GM06990 (cell line): ENCODE measurements at regions not wholly inside any gene's neighbourhood (a gene's known extent, or its start where the extent isn't known, plus 50 kb on each side); places are given as distances from the start of the nearest gene placed in this dataset.

Experiments
- DNase-seq: peaks from one replicate; pipeline ENCODE4 v3.0.0-alpha.2; 2011; ENCODE audit not compliant: insufficient read length; ENCODE audit errors: extremely low read depth
- H3K27me3 ChIP-seq: replicated peaks from 2 replicates; pipeline ENCODE4 v1.6.0; 2011; ENCODE audit warnings: low read length; ENCODE audit not compliant: control insufficient read depth, insufficient read depth
- H3K36me3 ChIP-seq: 2 replicates; pipeline ENCODE4 v1.5.1; 2011; ENCODE audit warnings: low read length; ENCODE audit not compliant: control insufficient read depth, insufficient read depth
- H3K4me3 ChIP-seq: replicated peaks from 2 replicates; pipeline ENCODE4 v1.5.1; 2011; ENCODE audit warnings: low read depth, mild to moderate bottlenecking, control low read depth, low read length
- TF ChIP-seq, protein P1 (sequence below): IDR thresholded peaks from 2 replicates; pipeline ENCODE4 v1.5.1; 2011; ENCODE audit warnings: low read length, control low read depth, mild to moderate bottlenecking, inconsistent platforms; ENCODE audit not compliant: insufficient read depth, poor library complexity, severe bottlenecking

DNA sequence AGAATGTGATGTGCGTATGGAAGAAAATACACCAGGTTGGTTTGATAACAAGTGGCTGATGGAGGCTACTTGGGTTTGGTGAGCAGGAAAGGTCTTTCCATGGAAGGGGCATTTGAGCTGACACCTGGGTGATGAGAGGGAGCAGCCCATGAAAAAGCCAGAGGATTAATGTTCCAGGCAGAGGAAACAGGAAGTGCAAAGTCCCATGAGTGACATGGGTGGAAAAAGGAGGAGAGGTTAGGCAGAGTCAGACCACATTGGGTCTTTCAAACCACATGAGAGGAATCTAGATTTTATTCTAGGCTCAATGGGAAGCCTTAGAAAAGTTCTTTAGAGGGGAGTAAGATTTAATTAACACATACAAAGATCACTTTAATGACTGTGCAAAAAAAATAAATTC, 195.7 kb downstream of the LRATD1 start:
- TF ChIP-seq, protein P1, sequence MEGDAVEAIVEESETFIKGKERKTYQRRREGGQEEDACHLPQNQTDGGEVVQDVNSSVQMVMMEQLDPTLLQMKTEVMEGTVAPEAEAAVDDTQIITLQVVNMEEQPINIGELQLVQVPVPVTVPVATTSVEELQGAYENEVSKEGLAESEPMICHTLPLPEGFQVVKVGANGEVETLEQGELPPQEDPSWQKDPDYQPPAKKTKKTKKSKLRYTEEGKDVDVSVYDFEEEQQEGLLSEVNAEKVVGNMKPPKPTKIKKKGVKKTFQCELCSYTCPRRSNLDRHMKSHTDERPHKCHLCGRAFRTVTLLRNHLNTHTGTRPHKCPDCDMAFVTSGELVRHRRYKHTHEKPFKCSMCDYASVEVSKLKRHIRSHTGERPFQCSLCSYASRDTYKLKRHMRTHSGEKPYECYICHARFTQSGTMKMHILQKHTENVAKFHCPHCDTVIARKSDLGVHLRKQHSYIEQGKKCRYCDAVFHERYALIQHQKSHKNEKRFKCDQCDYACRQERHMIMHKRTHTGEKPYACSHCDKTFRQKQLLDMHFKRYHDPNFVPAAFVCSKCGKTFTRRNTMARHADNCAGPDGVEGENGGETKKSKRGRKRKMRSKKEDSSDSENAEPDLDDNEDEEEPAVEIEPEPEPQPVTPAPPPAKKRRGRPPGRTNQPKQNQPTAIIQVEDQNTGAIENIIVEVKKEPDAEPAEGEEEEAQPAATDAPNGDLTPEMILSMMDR, result no peak
- Histone ChIP-seq H3K27me3 (no peaks in the 10 kb centered on the region), H3K36me3 (no peaks in the 10 kb centered on the region), H3K4me3 (no peak overlapping the region)
- no peak for DNase-seq

- H3K4me3 ChIP-seq, result no peak overlapping the region
- DNase-seq, result no peak
- TF ChIP-seq, protein P1, result no peak
- H3K36me3 ChIP-seq, result no peaks in the 10 kb centered on the region
- no peaks in the 10 kb centered on the region for H3K27me3 ChIP-seq
These were observed 196.5 kb downstream of the LRATD1 start for GRCh38 chr2:14828968-14829367.

DNA sequence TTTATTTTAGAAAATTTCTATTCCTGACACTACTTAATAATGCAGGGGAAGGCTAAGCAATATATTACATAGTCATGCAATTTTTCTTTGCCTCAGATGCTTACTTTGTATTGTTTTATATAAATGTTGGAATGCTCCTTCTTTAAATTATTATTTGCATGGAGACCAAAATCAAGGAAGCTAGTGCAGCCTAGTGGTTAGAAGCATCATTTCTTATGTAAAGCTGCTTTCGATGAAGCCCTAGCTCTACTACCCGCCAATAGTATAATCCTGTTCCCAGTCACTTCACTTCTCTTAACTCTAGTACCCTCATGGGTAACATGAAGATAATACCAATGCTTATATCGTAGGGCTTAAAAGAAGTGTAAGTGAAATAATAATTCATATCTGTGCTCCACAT, 198.9 kb downstream of the LRATD1 start:
- Histone ChIP-seq H3K36me3 (no peaks in the 10 kb centered on the region), H3K4me3 (no peak overlapping the region), H3K27me3 (no peaks in the 10 kb centered on the region)
- no peak for DNase-seq
- TF ChIP-seq, protein P1, result no peak

DNA sequence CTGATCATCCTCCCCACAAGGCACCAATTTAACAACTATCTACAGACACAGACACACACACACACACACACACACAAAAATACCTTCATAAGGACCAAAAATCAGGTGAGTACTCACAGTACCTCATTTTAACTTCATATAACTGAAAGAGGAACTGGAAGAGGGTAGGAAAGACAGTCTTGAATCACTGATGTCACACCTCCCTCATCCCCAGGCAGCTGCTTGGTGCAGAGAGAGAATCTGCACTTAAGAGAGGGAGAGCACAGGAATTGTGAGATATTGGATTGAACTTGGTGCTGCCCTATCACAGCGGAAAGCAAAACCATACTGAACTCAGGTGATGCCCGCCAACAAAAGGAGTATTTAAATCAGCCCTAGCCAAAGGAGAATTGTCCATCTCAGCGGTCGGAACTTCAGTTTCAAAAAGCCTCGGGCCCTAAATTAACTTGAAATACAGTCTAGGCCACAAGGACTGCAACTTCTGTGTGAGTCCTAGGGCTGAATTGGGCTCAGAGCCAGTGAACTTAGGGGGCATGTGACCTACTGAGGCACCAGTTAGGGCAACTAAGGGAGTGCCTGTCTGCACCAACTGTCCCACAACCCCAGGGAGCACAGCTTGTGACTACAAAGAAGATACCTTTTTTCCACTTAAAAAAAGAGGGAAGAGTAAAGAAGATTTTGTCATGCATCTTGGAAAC, 211.1 kb downstream of the LRATD1 start:
- Histone ChIP-seq H3K4me3 (no peak overlapping the region), H3K36me3 (no peaks in the 10 kb centered on the region), H3K27me3 (no peaks in the 10 kb centered on the region)
- TF ChIP-seq, protein P1, result no peak
- DNase-seq, result no peak

DNA sequence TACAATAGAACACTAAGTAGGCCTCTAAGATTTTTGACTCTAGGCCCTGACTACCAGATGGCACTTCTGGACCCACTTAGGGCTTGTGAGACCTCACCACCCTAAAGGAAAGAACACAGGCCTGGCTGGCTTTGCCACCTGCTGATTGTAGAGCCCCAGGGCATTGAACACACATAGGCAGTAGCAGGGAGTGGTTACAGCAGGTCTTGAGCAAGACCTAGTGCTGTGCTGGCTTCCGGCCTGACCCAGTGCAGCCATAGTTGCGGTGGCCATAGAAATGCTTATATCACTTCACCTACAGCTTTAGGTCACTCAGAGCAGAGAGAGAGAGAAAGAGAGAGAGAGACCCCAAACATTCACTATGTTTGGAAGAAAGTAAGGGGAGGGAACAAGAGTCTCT, 223.2 kb downstream of the LRATD1 start:
- Histone ChIP-seq H3K4me3 (no peak overlapping the region), H3K27me3 (no peaks in the 10 kb centered on the region), H3K36me3 (no peaks in the 10 kb centered on the region)
- no peak for DNase-seq
- TF ChIP-seq, protein P1, result no peak

DNA sequence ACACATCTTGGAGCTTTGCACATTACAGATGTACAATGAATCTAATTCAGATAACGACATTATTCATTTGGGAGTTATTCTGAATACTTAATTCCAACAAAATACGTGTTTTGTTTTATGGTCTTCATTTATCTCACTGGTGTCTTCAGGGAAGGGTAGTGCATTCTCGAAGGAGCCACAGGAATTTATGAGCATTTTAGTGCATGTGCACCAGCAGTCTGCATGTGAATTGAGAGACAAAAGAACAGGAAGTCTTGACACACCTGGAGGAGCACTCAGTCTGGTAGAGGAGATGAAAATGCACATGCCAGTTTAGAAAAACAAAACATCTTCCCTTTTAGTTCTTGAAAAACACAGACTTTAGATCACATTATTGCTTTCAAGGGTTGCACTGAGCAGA, 228.7 kb downstream of the LRATD1 start:
- DNase-seq, result no peak
- no peaks in the 10 kb centered on the region for H3K27me3 ChIP-seq
- H3K4me3 ChIP-seq, result no peak overlapping the region
- H3K36me3 ChIP-seq, result no peaks in the 10 kb centered on the region
- TF ChIP-seq, protein P1, result no peak
